A549 (cell line): ENCODE measurements at regions not wholly inside any gene's neighbourhood (a gene's known extent, or its start where the extent isn't known, plus 50 kb on each side); places are given as distances from the start of the nearest gene placed in this dataset.

Experiments used
- EP300 ChIP-seq, 2 experiments: fragments of >200 bp; sonication (Bioruptor Twin); formaldehyde crosslinking; IDR thresholded peaks; 2 replicates in 1 of 2; 3 replicates in 1 of 2; pipeline ENCODE4 v1.6.1; 2016 to 2017
- JUN ChIP-seq, 2 experiments: fragments of >200 bp; sonication (Bioruptor Twin); formaldehyde crosslinking; IDR thresholded peaks; 2 replicates in 1 of 2; 3 replicates in 1 of 2; pipeline ENCODE4 v1.6.1; 2016 to 2017
- NR3C1 ChIP-seq: fragments of >200 bp; sonication (Bioruptor Twin); formaldehyde crosslinking; IDR thresholded peaks from 3 replicates; pipeline ENCODE4 v1.6.1; 2017
- POLR2A ChIP-seq: IDR thresholded peaks from 2 replicates; pipeline ENCODE4 v1.6.1; 2012; ENCODE audit warnings: mild to moderate bottlenecking, low read length
- SMC3 ChIP-seq: fragments of >200 bp; sonication (Bioruptor Twin); formaldehyde crosslinking; IDR thresholded peaks from 3 replicates; pipeline ENCODE4 v1.6.1; 2018; ENCODE audit warnings: inconsistent platforms
- SREBF2 ChIP-seq: fragments of 450-650 bp; IDR thresholded peaks from 2 replicates; pipeline ENCODE4 v1.6.1; 2014; ENCODE audit warnings: mild to moderate bottlenecking, moderate library complexity
- TP53 ChIP-seq: fragments of 250-450 bp; sonication (Bioruptor Pico); IDR thresholded peaks from 2 replicates; pipeline ENCODE4 v1.5.0; 2021; ENCODE audit warnings: mild to moderate bottlenecking, moderate library complexity
- TF ChIP-seq, protein P1 (sequence below): fragments of >200 bp; sonication (Bioruptor Twin); formaldehyde crosslinking; IDR thresholded peaks from 3 replicates; pipeline ENCODE4 v1.5.1; 2016
- TF ChIP-seq, protein P2 (sequence below): IDR thresholded peaks from 2 replicates; pipeline ENCODE4 v1.6.1; 2012

DNA sequence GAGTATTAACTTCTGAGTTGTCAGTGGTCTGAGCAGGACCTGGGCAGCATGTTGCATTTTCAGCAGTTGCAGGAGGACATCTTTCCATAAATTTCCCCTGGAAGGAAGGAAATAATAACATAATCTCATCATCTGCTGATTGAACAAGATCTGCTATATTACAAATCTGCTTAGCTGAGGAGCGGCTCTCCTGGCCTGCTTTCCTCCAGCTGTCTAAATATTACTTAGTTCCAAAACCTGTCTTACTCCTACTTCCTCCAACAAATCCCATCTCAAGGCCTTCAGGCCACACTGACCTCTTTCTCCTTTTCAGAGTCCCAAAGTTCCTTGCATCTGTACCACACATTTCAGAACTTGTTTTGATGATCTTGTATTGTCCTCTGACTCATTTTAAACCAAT lies 364.4 kb upstream of the MCTP2 start:
- TF ChIP-seq, protein P1, sequence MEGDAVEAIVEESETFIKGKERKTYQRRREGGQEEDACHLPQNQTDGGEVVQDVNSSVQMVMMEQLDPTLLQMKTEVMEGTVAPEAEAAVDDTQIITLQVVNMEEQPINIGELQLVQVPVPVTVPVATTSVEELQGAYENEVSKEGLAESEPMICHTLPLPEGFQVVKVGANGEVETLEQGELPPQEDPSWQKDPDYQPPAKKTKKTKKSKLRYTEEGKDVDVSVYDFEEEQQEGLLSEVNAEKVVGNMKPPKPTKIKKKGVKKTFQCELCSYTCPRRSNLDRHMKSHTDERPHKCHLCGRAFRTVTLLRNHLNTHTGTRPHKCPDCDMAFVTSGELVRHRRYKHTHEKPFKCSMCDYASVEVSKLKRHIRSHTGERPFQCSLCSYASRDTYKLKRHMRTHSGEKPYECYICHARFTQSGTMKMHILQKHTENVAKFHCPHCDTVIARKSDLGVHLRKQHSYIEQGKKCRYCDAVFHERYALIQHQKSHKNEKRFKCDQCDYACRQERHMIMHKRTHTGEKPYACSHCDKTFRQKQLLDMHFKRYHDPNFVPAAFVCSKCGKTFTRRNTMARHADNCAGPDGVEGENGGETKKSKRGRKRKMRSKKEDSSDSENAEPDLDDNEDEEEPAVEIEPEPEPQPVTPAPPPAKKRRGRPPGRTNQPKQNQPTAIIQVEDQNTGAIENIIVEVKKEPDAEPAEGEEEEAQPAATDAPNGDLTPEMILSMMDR: no peak
- TF ChIP-seq TP53 (CRISPR knock-in tag): no peak
- no peak for TF ChIP-seq SREBF2
- TF ChIP-seq POLR2A: no peak
- no peak for TF ChIP-seq JUN (IDR thresholded peaks at IDR 0.05)
- TF ChIP-seq NR3C1: no peak
- no peak for TF ChIP-seq SMC3
- no peak for TF ChIP-seq EP300 (IDR thresholded peaks at IDR 0.05)
- TF ChIP-seq, protein P2, sequence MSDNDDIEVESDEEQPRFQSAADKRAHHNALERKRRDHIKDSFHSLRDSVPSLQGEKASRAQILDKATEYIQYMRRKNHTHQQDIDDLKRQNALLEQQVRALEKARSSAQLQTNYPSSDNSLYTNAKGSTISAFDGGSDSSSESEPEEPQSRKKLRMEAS: no peak
